OCI-LY3 (cell line): ENCODE measurements at regions not wholly inside any gene's neighbourhood (a gene's known extent, or its start where the extent isn't known, plus 50 kb on each side); places are given as distances from the start of the nearest gene placed in this dataset.

Experiments
- H2AFZ ChIP-seq: fragments of 200-600, 300-600 bp; shearing (Covaris generic); 2 replicates; pipeline ENCODE4 v1.6.0; 2014; ENCODE audit warnings: antibody characterized with exemption, low read depth, low read length
- H3K27ac ChIP-seq: fragments of 200-600, 300-600 bp; sonication (generic); 2 replicates; pipeline ENCODE4 v1.5.1; 2014; ENCODE audit warnings: mild to moderate bottlenecking, low read length, moderate library complexity, mixed read lengths
- H3K27me3 ChIP-seq: fragments of 200-600, 300-600 bp; sonication (generic); 2 replicates; pipeline ENCODE4 v1.6.1; 2014; ENCODE audit warnings: low read depth, low read length, mixed read lengths
- H3K36me3 ChIP-seq: fragments of 200-600, 300-600 bp; sonication (generic); replicated peaks from 2 replicates; pipeline ENCODE3; 2014; ENCODE audit warnings: low read depth, low read length, mixed read lengths
- H3K4me1 ChIP-seq: fragments of 300-600, 200-600 bp; sonication (generic); 2 replicates; pipeline ENCODE4 v1.6.1; 2014; ENCODE audit warnings: low read length, mixed read lengths
- H3K4me2 ChIP-seq: fragments of 200-600, 300-600 bp; sonication (generic); 2 replicates; pipeline ENCODE4 v1.6.1; 2014; ENCODE audit warnings: low read length, mixed read lengths
- H3K4me3 ChIP-seq: fragments of 300-600, 200-600 bp; sonication (generic); 2 replicates; pipeline ENCODE4 v1.5.1; 2014; ENCODE audit warnings: antibody characterized with exemption, mild to moderate bottlenecking, low read length, moderate library complexity
- H3K79me2 ChIP-seq: fragments of 300-600, 200-600 bp; shearing (Covaris generic); 2 replicates; pipeline ENCODE4 v1.6.1; 2014; ENCODE audit warnings: mild to moderate bottlenecking, low read length, mixed read lengths
- H3K9ac ChIP-seq: fragments of 300-600, 200-600 bp; shearing (Covaris generic); 2 replicates; pipeline ENCODE4 v1.6.0; 2014; ENCODE audit warnings: mild to moderate bottlenecking, low read length, moderate library complexity
- H3K9me3 ChIP-seq: fragments of 200-600, 300-600 bp; shearing (Covaris generic); 2 replicates; pipeline ENCODE4 v1.6.1; 2014; ENCODE audit warnings: low read length, mixed read lengths; ENCODE audit not compliant: insufficient read depth
- H4K20me1 ChIP-seq: fragments of 200-600, 300-600 bp; sonication (generic); 2 replicates; pipeline ENCODE4 v1.6.1; 2016; ENCODE audit warnings: low read length, mixed read lengths; ENCODE audit not compliant: insufficient read depth
- EZH2phosphoT487 ChIP-seq: fragments of 200-600 bp; shearing (Covaris generic); IDR thresholded peaks from 2 replicates; pipeline ENCODE4 v1.6.1; 2018; ENCODE audit warnings: antibody characterized with exemption, mixed run types, low read depth
- TF ChIP-seq, protein P1 (sequence below): fragments of 200-600, 300-600 bp; sonication (generic); IDR thresholded peaks from 2 replicates; pipeline ENCODE4 v1.5.1; 2014; ENCODE audit warnings: antibody characterized with exemption, low read length, low read depth

DNA sequence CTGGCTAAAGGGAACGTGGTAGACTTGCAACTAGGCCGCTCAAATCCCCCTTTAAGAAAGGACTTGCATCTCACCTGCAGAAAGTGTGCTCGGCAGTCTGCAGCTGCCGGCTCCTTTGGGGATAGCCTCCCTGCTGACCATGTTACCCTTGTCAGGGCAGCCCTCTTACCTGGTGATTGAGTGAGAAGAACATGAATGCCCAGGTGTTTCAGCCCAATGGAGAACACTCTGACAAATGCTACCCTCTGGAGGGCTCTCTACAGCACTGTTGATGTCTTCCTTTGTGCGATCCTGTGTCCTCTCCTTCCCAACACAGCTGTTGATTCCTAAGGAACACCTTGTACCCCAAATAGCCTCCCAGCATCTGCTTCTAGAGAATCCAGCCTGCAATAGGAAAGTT, 178.7 kb upstream of the LDB2 start:
- H3K9ac ChIP-seq: no peak overlapping the region
- no peaks in the 10 kb centered on the region for H3K9me3 ChIP-seq
- H3K4me3 ChIP-seq: no peak overlapping the region
- H2AFZ ChIP-seq: no peak overlapping the region
- no peaks in the 10 kb centered on the region for H3K36me3 ChIP-seq
- H3K27me3 ChIP-seq: no peaks in the 10 kb centered on the region
- no peak overlapping the region for H3K27ac ChIP-seq
- TF ChIP-seq EZH2phosphoT487: no peak
- TF ChIP-seq, protein P1, sequence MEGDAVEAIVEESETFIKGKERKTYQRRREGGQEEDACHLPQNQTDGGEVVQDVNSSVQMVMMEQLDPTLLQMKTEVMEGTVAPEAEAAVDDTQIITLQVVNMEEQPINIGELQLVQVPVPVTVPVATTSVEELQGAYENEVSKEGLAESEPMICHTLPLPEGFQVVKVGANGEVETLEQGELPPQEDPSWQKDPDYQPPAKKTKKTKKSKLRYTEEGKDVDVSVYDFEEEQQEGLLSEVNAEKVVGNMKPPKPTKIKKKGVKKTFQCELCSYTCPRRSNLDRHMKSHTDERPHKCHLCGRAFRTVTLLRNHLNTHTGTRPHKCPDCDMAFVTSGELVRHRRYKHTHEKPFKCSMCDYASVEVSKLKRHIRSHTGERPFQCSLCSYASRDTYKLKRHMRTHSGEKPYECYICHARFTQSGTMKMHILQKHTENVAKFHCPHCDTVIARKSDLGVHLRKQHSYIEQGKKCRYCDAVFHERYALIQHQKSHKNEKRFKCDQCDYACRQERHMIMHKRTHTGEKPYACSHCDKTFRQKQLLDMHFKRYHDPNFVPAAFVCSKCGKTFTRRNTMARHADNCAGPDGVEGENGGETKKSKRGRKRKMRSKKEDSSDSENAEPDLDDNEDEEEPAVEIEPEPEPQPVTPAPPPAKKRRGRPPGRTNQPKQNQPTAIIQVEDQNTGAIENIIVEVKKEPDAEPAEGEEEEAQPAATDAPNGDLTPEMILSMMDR: no peak
- H3K4me1 ChIP-seq: no peaks in the 10 kb centered on the region
- no peaks in the 10 kb centered on the region for H4K20me1 ChIP-seq
- H3K4me2 ChIP-seq: no peak overlapping the region
- H3K79me2 ChIP-seq: no peaks in the 10 kb centered on the region

- Histone ChIP-seq H4K20me1 (no peaks in the 10 kb centered on the region), H3K27me3 (no peaks in the 10 kb centered on the region), H3K4me1 (no peaks in the 10 kb centered on the region), H3K27ac (no peak overlapping the region), H3K9ac (no peak overlapping the region), H2AFZ (no peak overlapping the region), H3K36me3 (no peaks in the 10 kb centered on the region), H3K4me3 (no peak overlapping the region), H3K79me2 (no peaks in the 10 kb centered on the region), H3K4me2 (no peak overlapping the region), H3K9me3 (no peaks in the 10 kb centered on the region)
- TF ChIP-seq, protein P1: no peak
- TF ChIP-seq EZH2phosphoT487: no peak
Measured at GRCh38 chr4:17072483-17072882, 174.0 kb upstream of the LDB2 start.

DNA sequence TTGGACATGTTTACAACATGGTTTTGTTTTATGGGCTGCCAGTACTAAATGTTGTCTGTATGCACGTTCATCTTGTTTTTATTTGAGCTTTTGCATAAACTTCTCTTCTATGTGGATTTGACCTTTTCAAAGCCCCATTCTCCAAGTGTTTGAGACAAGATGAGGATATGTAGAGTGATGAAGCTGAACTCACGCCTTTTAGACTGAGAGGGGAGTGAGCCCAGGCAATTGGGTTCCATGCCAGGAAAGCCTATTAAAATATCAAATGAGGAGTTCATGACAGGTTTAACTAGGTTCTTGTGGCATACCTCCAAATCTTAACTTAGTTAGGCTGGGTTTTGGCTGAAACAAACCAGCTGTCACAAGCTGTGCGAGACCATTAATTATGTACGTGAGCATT, 170.4 kb upstream of the LDB2 start:
- Histone ChIP-seq H3K4me3 (no peak overlapping the region), H3K79me2 (no peaks in the 10 kb centered on the region), H2AFZ (no peak overlapping the region), H3K36me3 (no peaks in the 10 kb centered on the region), H3K9ac (no peak overlapping the region), H3K27ac (no peak overlapping the region), H3K27me3 (no peaks in the 10 kb centered on the region), H3K9me3 (no peaks in the 10 kb centered on the region), H3K4me1 (no peaks in the 10 kb centered on the region), H3K4me2 (no peak overlapping the region), H4K20me1 (no peaks in the 10 kb centered on the region)
- TF ChIP-seq EZH2phosphoT487: no peak
- TF ChIP-seq, protein P1: no peak

DNA sequence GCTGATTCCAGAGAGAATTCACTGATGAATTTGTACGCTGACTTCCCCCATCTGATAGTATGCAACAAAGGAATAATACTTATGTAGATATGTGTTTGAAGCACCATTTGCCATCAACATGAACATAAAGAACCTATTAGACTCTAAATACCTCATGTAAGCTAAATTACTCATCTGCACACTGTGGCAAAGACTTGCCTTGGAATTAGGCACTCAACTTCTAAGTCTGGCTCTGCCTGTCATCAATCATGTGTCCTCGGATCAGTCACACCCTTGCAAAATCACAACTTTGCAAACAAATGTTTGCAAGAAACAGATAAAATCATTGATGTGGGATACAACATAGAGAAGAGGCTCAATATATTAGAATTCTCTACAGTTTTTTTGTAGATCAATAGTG, 169.9 kb upstream of the LDB2 start:
- H3K4me1 ChIP-seq: no peaks in the 10 kb centered on the region
- H2AFZ ChIP-seq: no peak overlapping the region
- no peak overlapping the region for H3K4me3 ChIP-seq
- no peaks in the 10 kb centered on the region for H3K9me3 ChIP-seq
- TF ChIP-seq, protein P1: no peak
- TF ChIP-seq EZH2phosphoT487: no peak
- H3K79me2 ChIP-seq: no peaks in the 10 kb centered on the region
- H3K27ac ChIP-seq: no peak overlapping the region
- no peaks in the 10 kb centered on the region for H3K27me3 ChIP-seq
- no peak overlapping the region for H3K4me2 ChIP-seq
- H3K9ac ChIP-seq: no peak overlapping the region
- H4K20me1 ChIP-seq: no peaks in the 10 kb centered on the region
- H3K36me3 ChIP-seq: no peaks in the 10 kb centered on the region
